ENCODE measurements at regions not wholly inside any gene's neighbourhood (a gene's known extent, or its start where the extent isn't known, plus 50 kb on each side); places are given as distances from the start of the nearest gene placed in this dataset.

- no peaks in the 10 kb centered on the region for H3K36me3 ChIP-seq (ENCODE audit: control insufficient read depth, insufficient read depth, low read length)
- ChIA-PET POLR2A (no interaction called here), CTCF (no interaction called here)
- DNase-seq (ENCODE audit: low read depth): no peak
- no peaks in the 10 kb centered on the region for H3K27me3 ChIP-seq (ENCODE audit: control insufficient read depth, insufficient read depth, low read length)
- no peak for TF ChIP-seq CTCF (IDR thresholded peaks at IDR 0.05; ENCODE audit: insufficient read depth, low read depth, low read length)
- no peak overlapping the region for H3K4me3 ChIP-seq (ENCODE audit: low read depth, low read length)
Observed at GRCh38 chr14:98666545-98666944, 605.5 kb downstream of the BCL11B start.

GRCh38 chr14:98682033-98682432, 590.0 kb downstream of the BCL11B start:
- Histone ChIP-seq H3K27me3 (ENCODE audit: control insufficient read depth, insufficient read depth, low read length) (no peaks in the 10 kb centered on the region), H3K36me3 (ENCODE audit: control insufficient read depth, insufficient read depth, low read length) (no peaks in the 10 kb centered on the region), H3K4me3 (ENCODE audit: low read depth, low read length) (no peak overlapping the region)
- TF ChIP-seq CTCF (IDR thresholded peaks at IDR 0.05; ENCODE audit: insufficient read depth, low read depth, low read length): no peak
- ChIA-PET CTCF (no interaction called here), POLR2A (no interaction called here)
- DNase-seq (ENCODE audit: low read depth): no peak

- Histone ChIP-seq H3K27me3 (ENCODE audit: control insufficient read depth, insufficient read depth, low read length) (no peaks in the 10 kb centered on the region), H3K4me3 (ENCODE audit: low read depth, low read length) (no peak overlapping the region), H3K36me3 (ENCODE audit: control insufficient read depth, insufficient read depth, low read length) (no peaks in the 10 kb centered on the region)
- ChIA-PET CTCF (no interaction called here), POLR2A (no interaction called here)
- DNase-seq (ENCODE audit: low read depth): no peak
- no peak for TF ChIP-seq CTCF (IDR thresholded peaks at IDR 0.05; ENCODE audit: insufficient read depth, low read depth, low read length)
Observed at GRCh38 chr14:98682726-98683125, 589.3 kb downstream of the BCL11B start.

- Histone ChIP-seq H3K36me3 (ENCODE audit: control insufficient read depth, insufficient read depth, low read length) (no peaks in the 10 kb centered on the region), H3K27me3 (ENCODE audit: control insufficient read depth, insufficient read depth, low read length) (no peaks in the 10 kb centered on the region), H3K4me3 (ENCODE audit: low read depth, low read length) (no peak overlapping the region)
- no peak for TF ChIP-seq CTCF (IDR thresholded peaks at IDR 0.05; ENCODE audit: insufficient read depth, low read depth, low read length)
- no peak for DNase-seq (ENCODE audit: low read depth)
- ChIA-PET POLR2A (no interaction called here), CTCF (no interaction called here)
Observed at GRCh38 chr14:98684468-98684867, 587.5 kb downstream of the BCL11B start.

GRCh38 chr14:98685725-98686124, 586.3 kb downstream of the BCL11B start:
- TF ChIP-seq CTCF (IDR thresholded peaks at IDR 0.05; ENCODE audit: insufficient read depth, low read depth, low read length): no peak
- Histone ChIP-seq H3K36me3 (ENCODE audit: control insufficient read depth, insufficient read depth, low read length) (no peaks in the 10 kb centered on the region), H3K27me3 (ENCODE audit: control insufficient read depth, insufficient read depth, low read length) (no peaks in the 10 kb centered on the region), H3K4me3 (ENCODE audit: low read depth, low read length) (no peak overlapping the region)
- ChIA-PET POLR2A (no interaction called here), CTCF (no interaction called here)
- DNase-seq (ENCODE audit: low read depth): no peak
